Activated naive CD4-positive, alpha-beta T cell treated with anti-CD3 and anti-CD28 coated beads, Interleukin-2, amount 50 U/mL, for 16 hours (primary cell): ENCODE measurements at regions not wholly inside any gene's neighbourhood (a gene's known extent, or its start where the extent isn't known, plus 50 kb on each side); places are given as distances from the start of the nearest gene placed in this dataset.
"Not testable (repeated sequence)": the region's sequence is repeated elsewhere in the genome, so short reads cannot be mapped to it uniquely, and the experiment has no call there.

Experiments
- DNase-seq: peaks from one replicate; pipeline ENCODE4 v3.0.0-alpha.2; 2020

GRCh38 chr1:14420686-14421085 lies 177.8 kb upstream of the KAZN start:
- no peak for DNase-seq

- no peak for DNase-seq
Observed at GRCh38 chr1:14421295-14421976, 177.0 kb upstream of the KAZN start.

- DNase-seq: no peak
Observed at GRCh38 chr1:14421977-14422609, 176.4 kb upstream of the KAZN start.

GRCh38 chr1:14424325-14425002 lies 174.0 kb upstream of the KAZN start:
- no peak for DNase-seq

- DNase-seq: no peak
Observed at GRCh38 chr1:14426854-14427253, 171.6 kb upstream of the KAZN start.

GRCh38 chr1:14429577-14429976 lies 168.9 kb upstream of the KAZN start:
- no peak for DNase-seq

GRCh38 chr1:14432728-14433127 lies 165.8 kb upstream of the KAZN start:
- not testable (repeated sequence) for DNase-seq

- no peak for DNase-seq
Observed at GRCh38 chr1:14435368-14436023, 163.0 kb upstream of the KAZN start.

GRCh38 chr1:14437417-14437918 lies 161.0 kb upstream of the KAZN start:
- DNase-seq: no peak

- no peak for DNase-seq
Observed at GRCh38 chr1:14438127-14438769, 160.2 kb upstream of the KAZN start.

GRCh38 chr1:14439015-14439414 lies 159.5 kb upstream of the KAZN start:
- no peak for DNase-seq

GRCh38 chr1:14440166-14440565 lies 158.3 kb upstream of the KAZN start:
- DNase-seq: no peak

GRCh38 chr1:14440731-14441130 lies 157.8 kb upstream of the KAZN start:
- no peak for DNase-seq

GRCh38 chr1:14441302-14441741 lies 157.2 kb upstream of the KAZN start:
- DNase-seq: no peak

- no peak for DNase-seq
Observed at GRCh38 chr1:14442669-14443068, 155.8 kb upstream of the KAZN start.

GRCh38 chr1:14443164-14443787 lies 155.2 kb upstream of the KAZN start:
- no peak for DNase-seq

- DNase-seq: no peak
Observed at GRCh38 chr1:14451217-14451616, 147.3 kb upstream of the KAZN start.

- DNase-seq: no peak
Observed at GRCh38 chr1:14452551-14452950, 145.9 kb upstream of the KAZN start.

GRCh38 chr1:14460173-14460572 lies 138.3 kb upstream of the KAZN start:
- DNase-seq: no peak

- DNase-seq: no peak
Observed at GRCh38 chr1:14462851-14463250, 135.6 kb upstream of the KAZN start.

GRCh38 chr1:14466006-14466405 lies 132.5 kb upstream of the KAZN start:
- DNase-seq: no peak

GRCh38 chr1:14467112-14467511 lies 131.4 kb upstream of the KAZN start:
- DNase-seq: no peak
